ENCODE measurements at regions not wholly inside any gene's neighbourhood (a gene's known extent, or its start where the extent isn't known, plus 50 kb on each side); places are given as distances from the start of the nearest gene placed in this dataset.

DNA sequence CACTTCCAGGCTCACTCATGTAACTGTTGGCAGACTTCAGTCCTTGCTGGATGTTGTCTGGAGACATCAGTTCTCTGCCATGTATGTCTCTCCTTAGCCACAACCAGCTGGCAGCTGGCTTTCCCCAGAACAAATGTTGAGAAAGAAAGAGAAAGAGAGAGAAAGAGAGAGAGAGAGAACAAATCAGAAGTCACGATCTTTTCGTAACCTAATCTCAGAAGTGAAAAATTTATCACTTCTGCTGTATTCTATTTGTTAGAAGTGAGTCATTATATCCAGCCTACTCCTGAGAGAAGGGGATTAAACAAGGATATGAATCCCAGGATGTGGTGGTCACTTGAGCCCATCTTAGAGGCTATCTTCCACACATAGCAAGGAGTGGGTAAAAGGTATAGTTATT is 101.2 kb downstream of the BTG1 start:
- TF ChIP-seq, protein P1, sequence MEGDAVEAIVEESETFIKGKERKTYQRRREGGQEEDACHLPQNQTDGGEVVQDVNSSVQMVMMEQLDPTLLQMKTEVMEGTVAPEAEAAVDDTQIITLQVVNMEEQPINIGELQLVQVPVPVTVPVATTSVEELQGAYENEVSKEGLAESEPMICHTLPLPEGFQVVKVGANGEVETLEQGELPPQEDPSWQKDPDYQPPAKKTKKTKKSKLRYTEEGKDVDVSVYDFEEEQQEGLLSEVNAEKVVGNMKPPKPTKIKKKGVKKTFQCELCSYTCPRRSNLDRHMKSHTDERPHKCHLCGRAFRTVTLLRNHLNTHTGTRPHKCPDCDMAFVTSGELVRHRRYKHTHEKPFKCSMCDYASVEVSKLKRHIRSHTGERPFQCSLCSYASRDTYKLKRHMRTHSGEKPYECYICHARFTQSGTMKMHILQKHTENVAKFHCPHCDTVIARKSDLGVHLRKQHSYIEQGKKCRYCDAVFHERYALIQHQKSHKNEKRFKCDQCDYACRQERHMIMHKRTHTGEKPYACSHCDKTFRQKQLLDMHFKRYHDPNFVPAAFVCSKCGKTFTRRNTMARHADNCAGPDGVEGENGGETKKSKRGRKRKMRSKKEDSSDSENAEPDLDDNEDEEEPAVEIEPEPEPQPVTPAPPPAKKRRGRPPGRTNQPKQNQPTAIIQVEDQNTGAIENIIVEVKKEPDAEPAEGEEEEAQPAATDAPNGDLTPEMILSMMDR (IDR thresholded peaks at IDR 0.05; ENCODE audit: control insufficient read depth, extremely low read depth, insufficient read depth): no peak
- no peak overlapping the region for H3K4me3 ChIP-seq (ENCODE audit: low read depth, low read length)
- DNase-seq (ENCODE audit: low read depth): no peak

DNA sequence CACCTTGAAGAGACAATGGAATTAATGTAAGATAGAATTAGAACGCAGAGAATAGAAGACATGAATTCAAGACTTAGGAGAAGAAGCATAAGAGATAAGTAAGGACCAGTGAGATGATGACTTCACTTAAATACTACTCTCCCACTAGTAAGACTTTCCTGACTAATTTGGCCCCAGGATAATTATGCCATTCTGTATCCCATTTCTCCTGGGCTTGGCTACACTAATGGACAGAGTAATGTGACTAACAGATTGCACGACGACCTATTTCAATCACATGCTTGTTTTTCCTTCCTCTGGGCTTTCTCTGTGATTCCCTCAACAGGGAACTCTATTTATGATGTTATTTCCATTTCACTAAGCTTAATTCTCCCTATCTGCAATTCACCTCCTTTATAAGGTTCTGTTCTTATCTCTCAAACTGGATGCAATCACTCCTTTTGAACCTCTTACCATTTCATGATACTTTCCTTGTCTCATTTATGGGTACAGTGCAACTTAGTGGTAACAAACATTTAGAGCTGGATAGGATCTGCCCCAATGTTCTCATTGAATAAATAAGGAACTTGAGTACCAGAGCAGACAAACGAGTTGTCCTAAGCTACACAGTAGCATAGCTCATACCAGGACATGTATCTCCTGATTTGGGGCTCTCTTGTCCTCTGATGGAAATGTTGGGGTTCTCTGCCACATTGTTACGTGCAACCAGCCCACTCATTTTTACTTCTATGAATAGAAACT is 102.7 kb downstream of the BTG1 start:
- TF ChIP-seq, protein P1 (IDR thresholded peaks at IDR 0.05; ENCODE audit: control insufficient read depth, extremely low read depth, insufficient read depth): no peak
- no peak overlapping the region for H3K4me3 ChIP-seq (ENCODE audit: low read depth, low read length)
- DNase-seq (ENCODE audit: low read depth): peak; percentile 63

DNA sequence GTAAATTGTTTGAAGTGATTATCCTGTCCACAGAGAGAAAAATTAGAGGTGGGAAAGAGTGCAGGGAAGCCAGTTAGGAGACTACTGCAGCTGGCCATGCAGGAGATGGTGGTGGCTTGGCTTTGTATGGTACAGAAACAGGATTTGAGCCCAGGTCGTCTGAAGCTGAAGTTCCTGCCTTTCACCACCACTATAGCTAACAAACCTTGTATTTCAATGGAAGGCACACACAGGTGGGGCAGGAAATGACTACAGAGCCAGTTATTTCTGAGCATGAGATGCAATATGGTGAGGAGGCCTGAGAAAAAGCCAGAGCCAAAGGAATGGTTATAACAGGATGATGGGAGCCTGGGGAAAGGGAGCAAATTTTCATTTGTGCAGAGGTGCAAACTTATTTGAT is 103.9 kb downstream of the BTG1 start:
- no peak overlapping the region for H3K4me3 ChIP-seq (ENCODE audit: low read depth, low read length)
- TF ChIP-seq, protein P1 (IDR thresholded peaks at IDR 0.05; ENCODE audit: control insufficient read depth, extremely low read depth, insufficient read depth): no peak
- no peak for DNase-seq (ENCODE audit: low read depth)

DNA sequence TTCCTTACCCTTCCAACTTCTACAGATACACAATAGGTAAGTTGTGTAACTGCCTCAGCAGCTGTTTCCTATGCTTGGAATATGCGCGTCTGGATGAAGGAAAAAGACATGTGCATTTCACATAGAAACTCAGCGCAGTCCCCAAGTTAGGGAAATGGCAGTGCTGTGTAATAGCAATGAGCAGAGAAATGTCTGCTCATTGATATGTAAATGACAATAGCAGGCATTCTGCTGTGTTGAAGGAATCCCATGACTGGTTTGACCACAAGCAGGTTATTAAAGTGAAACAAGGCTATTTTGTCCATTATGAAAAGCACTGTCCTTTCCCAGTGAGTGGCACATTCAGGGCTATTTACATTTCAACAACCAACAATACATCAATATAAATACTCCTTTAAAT is 106.6 kb downstream of the BTG1 start:
- DNase-seq (ENCODE audit: low read depth): no peak
- TF ChIP-seq, protein P1 (IDR thresholded peaks at IDR 0.05; ENCODE audit: control insufficient read depth, extremely low read depth, insufficient read depth): no peak
- no peak overlapping the region for H3K4me3 ChIP-seq (ENCODE audit: low read depth, low read length)

DNA sequence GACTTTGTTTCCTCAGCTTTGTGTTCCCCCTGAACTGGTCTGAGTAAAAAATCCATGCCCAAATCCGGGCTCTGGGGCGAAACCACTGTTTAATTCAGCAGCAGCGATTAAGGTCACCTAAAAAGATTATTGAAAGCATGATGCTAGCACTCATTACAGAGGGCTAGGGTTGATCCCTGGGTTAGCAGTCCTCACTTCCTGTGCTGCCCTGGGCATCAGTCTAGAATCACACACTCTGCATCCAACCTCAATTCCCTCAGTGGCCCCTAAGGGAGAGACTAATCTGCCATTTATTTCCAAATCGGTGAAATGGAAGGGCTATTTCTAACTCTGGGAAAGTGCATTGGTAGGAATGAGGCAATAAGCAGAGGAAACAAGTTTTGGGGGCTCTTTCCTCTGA is 107.2 kb downstream of the BTG1 start:
- TF ChIP-seq, protein P1 (IDR thresholded peaks at IDR 0.05; ENCODE audit: control insufficient read depth, extremely low read depth, insufficient read depth): no peak
- H3K4me3 ChIP-seq (ENCODE audit: low read depth, low read length): no peak overlapping the region
- no peak for DNase-seq (ENCODE audit: low read depth)

DNA sequence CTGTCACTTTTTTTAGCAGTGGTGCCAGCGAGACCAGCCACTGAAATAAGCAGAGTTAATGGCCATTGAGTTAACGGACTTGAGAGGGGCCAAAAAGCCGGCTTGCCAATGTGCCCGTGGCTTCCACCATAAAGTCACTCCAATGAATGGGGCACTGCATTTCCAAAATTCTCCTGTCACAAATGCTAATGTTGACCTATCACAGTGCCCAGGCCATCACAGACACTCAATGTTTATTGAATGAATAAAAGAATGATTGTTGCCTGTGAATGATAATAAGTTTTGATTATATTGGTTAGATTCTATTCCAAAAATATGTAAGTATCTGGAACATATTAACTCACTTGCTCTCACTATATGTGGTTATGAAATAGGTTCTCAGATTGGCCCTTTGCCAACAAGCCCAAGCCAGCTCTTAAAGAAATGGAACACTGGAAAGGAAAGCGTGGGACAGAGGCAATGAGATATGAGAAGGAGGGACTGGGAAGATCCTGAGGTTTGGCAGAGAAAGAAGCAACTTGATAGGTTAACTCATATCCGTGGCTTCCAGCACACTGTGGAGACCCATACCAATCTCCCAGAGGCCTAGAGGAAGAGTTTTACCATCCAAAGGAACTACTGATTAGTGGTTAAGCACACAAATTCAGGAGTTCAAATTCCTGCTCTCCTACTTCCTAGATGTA is 108.7 kb downstream of the BTG1 start:
- no peak for DNase-seq (ENCODE audit: low read depth)
- TF ChIP-seq, protein P1 (IDR thresholded peaks at IDR 0.05; ENCODE audit: control insufficient read depth, extremely low read depth, insufficient read depth): no peak
- H3K4me3 ChIP-seq (ENCODE audit: low read depth, low read length): no peak overlapping the region
